LNCaP clone FGC (cell line): ENCODE measurements at regions not wholly inside any gene's neighbourhood (a gene's known extent, or its start where the extent isn't known, plus 50 kb on each side); places are given as distances from the start of the nearest gene placed in this dataset.

Experiments
- DNase-seq: peaks from one replicate; pipeline ENCODE4 v3.0.0-alpha.2; 2011; ENCODE audit warnings: low read depth
- H3K4me3 ChIP-seq: 2 replicates; pipeline ENCODE4 v1.5.1; 2011; ENCODE audit warnings: mild to moderate bottlenecking, low read depth, low read length, control low read depth
- CTCF ChIP-seq: IDR thresholded peaks from 2 replicates; pipeline ENCODE4 v1.5.1; 2012; ENCODE audit warnings: mild to moderate bottlenecking; ENCODE audit not compliant: control insufficient read depth, insufficient read depth; ENCODE audit errors: extremely low read depth

DNA sequence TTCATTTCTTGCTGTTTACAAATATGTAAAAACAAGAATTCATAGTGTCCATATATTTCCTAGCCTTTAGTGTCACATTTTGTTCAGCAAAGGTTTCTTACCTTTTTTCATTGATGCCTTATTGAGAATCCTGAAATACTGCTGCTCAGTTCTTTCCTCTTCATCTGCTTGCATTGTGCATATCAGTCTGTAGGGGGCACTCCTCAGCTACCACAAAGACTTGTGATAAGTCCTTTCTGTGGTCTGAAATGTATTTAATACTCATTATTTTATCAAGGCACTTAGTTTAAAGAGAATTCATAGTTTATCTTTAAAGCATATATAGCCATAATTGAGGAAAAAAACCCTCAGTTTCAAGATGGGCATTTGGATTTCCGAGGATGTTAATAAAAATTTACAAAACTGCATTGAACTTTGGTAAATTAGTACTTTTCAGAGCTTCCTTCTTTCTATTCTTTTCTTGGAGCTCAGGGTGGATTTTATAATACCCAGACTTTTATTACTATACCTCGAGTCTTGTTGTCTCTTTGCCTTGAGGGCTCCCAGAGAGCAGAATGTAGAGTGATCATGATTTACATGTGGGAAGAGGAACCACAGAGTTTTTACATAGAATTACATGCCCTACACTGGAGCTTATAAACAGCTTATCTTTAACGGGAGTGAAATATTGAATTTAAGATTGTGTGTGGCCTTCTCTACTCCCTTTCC, 570.1 kb downstream of the PLCL1 start:
- DNase-seq, result peak; percentile 19
- TF ChIP-seq CTCF, result peak; percentile 85
- no peak overlapping the region for H3K4me3 ChIP-seq

- peak overlapping the region; percentile 26; the same call in 1 of the 2 replicates for H3K4me3 ChIP-seq
- TF ChIP-seq CTCF, result no peak
- no peak for DNase-seq
Observed at GRCh38 chr2:198371921-198372543, 567.6 kb downstream of the PLCL1 start.

DNA sequence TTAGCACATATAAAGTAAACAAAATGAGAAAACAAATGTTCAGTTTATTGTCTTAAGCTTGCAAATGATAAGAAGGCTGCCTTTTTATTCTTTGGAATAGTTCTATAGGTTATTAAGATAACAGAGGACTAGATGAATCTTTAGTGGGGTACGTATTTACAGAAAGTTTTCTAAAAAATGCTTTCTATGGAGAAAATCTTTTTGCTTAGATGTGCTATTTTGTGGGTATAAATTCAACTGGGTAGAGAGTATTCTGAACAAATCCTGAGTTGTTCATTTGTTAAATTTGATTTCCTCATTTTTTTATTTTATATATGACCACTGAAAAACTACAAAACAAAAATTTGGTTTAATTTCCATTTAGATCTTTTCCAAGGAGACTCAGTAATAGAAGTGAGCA, 566.9 kb downstream of the PLCL1 start:
- TF ChIP-seq CTCF, result no peak
- DNase-seq, result no peak
- H3K4me3 ChIP-seq, result no peak overlapping the region

- TF ChIP-seq CTCF, result no peak
- no peak overlapping the region for H3K4me3 ChIP-seq
- no peak for DNase-seq
Observed at GRCh38 chr2:198368089-198368488, 563.7 kb downstream of the PLCL1 start.

- H3K4me3 ChIP-seq, result no peak overlapping the region
- no peak for TF ChIP-seq CTCF
- no peak for DNase-seq
Observed at GRCh38 chr2:198362740-198363139, 558.3 kb downstream of the PLCL1 start.

- no peak for TF ChIP-seq CTCF
- H3K4me3 ChIP-seq, result no peak overlapping the region
- no peak for DNase-seq
Observed at GRCh38 chr2:198359308-198359707, 554.9 kb downstream of the PLCL1 start.
